Endodermal cell (in vitro differentiated cells): ENCODE measurements at regions not wholly inside any gene's neighbourhood (a gene's known extent, or its start where the extent isn't known, plus 50 kb on each side); places are given as distances from the start of the nearest gene placed in this dataset.
A peak's percentile ranks its signal among the peaks of the same experiment; 100 is the strongest.

Experiments
- DNase-seq: peaks from one replicate; pipeline ENCODE4 v3.0.0-alpha.2; 2017
- H3K27ac ChIP-seq: 2 replicates; pipeline ENCODE4 v1.5.1; 2013; ENCODE audit warnings: mild to moderate bottlenecking, low read depth, low read length, moderate library complexity
- H3K27me3 ChIP-seq: 2 replicates; pipeline ENCODE4 v1.6.1; 2013; ENCODE audit warnings: mild to moderate bottlenecking, low read length, moderate library complexity; ENCODE audit not compliant: insufficient read depth, control insufficient read depth, poor library complexity, severe bottlenecking
- H3K36me3 ChIP-seq: 2 replicates; pipeline ENCODE4 v1.7.0; 2013; ENCODE audit warnings: mild to moderate bottlenecking, low read length, moderate library complexity; ENCODE audit not compliant: control insufficient read depth, insufficient read depth
- H3K4me1 ChIP-seq: one replicate; pipeline ENCODE4 v1.7.0; 2013; ENCODE audit warnings: low read length; ENCODE audit not compliant: control insufficient read depth, insufficient read depth
- H3K4me3 ChIP-seq: 2 replicates; pipeline ENCODE4 v1.5.1; 2013; ENCODE audit warnings: mild to moderate bottlenecking, low read length, moderate library complexity
- H3K9ac ChIP-seq: 2 replicates; pipeline ENCODE4 v1.6.1; 2013; ENCODE audit warnings: mild to moderate bottlenecking, low read length, moderate library complexity; ENCODE audit not compliant: poor library complexity, severe bottlenecking; ENCODE audit errors: extremely low read depth
- H3K9me3 ChIP-seq: 2 replicates; pipeline ENCODE4 v1.6.1; 2013; ENCODE audit warnings: mild to moderate bottlenecking, low read length, moderate library complexity; ENCODE audit not compliant: control insufficient read depth
- H3K27ac Mint-ChIP-seq: 2 replicates; pipeline ENCODE4 v1.8.0; 2020; ENCODE audit warnings: mixed read lengths
- H3K27me3 Mint-ChIP-seq: 2 replicates; pipeline ENCODE4 v1.8.0; 2021; ENCODE audit warnings: mild to moderate bottlenecking, mixed read lengths; ENCODE audit not compliant: insufficient read depth
- H3K36me3 Mint-ChIP-seq: 2 replicates; pipeline ENCODE4 v1.8.0; 2020; ENCODE audit warnings: low read depth, mixed read lengths
- H3K4me1 Mint-ChIP-seq: 2 replicates; pipeline ENCODE4 v1.8.0; 2020; ENCODE audit warnings: mixed read lengths
- H3K4me3 Mint-ChIP-seq: 2 replicates; pipeline ENCODE4 v1.8.0; 2020; ENCODE audit warnings: mild to moderate bottlenecking, moderate library complexity, mixed read lengths
- H3K9me3 Mint-ChIP-seq: 2 replicates; pipeline ENCODE4 v1.8.0; 2020; ENCODE audit warnings: mild to moderate bottlenecking, mixed read lengths
- WGBS, 2 experiments: methylation state at CpG; one replicate each; pipeline versions ENCODE4 v1.1.5 to v1.1.7; 2013; ENCODE audit warnings: missing lambda C conversion rate in 2 of 2, mixed read lengths in 1 of 2; ENCODE audit not compliant: insufficient coverage in 1 of 2, insufficient read length in 1 of 2; 5-methylcytosine and 5-hydroxymethylcytosine counted together
- TF ChIP-seq, protein P1 (sequence below): fragments of 200-600 bp; sonication (generic); conservative IDR thresholded peaks from 2 replicates; pipeline ENCODE4 v1.5.0; 2021; ENCODE audit warnings: antibody characterized with exemption, mild to moderate bottlenecking

DNA sequence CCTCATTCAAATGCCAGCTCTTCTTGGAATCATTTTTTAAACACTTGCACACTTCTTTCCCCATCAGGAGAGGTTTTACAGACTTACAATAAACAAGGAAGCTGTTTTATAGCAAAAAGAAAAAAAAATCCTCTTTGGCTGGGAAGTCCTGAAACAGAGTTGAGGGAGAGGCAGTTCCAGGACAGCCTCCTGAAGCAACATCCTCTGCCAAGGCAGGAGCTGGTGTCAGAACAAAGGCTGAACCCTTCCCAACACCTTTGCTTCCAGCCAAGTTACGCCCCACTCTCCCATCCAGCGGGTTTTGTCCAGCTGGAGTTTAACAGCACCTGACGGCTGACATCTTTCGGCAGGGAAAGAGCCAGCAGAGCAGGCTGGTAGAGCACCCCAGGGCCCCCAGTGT, 287.8 kb downstream of the RRAGC start:
- Mint-ChIP-seq H3K9me3 (no peaks in the 10 kb centered on the region), H3K27me3 (peaks cover 64% of the 10 kb centered on the region), H3K36me3 (no peaks in the 10 kb centered on the region), H3K4me3 (no peak overlapping the region), H3K4me1 (peaks cover 7% of the 10 kb centered on the region), H3K27ac (no peak overlapping the region)
- Histone ChIP-seq H3K9me3 (no peaks in the 10 kb centered on the region), H3K36me3 (no peaks in the 10 kb centered on the region), H3K4me1 (peaks cover 4% of the 10 kb centered on the region), H3K9ac (no peak overlapping the region), H3K27ac (no peak overlapping the region), H3K4me3 (no peak overlapping the region), H3K27me3 (peaks cover 34% of the 10 kb centered on the region)
- no peak for DNase-seq
- TF ChIP-seq, protein P1, sequence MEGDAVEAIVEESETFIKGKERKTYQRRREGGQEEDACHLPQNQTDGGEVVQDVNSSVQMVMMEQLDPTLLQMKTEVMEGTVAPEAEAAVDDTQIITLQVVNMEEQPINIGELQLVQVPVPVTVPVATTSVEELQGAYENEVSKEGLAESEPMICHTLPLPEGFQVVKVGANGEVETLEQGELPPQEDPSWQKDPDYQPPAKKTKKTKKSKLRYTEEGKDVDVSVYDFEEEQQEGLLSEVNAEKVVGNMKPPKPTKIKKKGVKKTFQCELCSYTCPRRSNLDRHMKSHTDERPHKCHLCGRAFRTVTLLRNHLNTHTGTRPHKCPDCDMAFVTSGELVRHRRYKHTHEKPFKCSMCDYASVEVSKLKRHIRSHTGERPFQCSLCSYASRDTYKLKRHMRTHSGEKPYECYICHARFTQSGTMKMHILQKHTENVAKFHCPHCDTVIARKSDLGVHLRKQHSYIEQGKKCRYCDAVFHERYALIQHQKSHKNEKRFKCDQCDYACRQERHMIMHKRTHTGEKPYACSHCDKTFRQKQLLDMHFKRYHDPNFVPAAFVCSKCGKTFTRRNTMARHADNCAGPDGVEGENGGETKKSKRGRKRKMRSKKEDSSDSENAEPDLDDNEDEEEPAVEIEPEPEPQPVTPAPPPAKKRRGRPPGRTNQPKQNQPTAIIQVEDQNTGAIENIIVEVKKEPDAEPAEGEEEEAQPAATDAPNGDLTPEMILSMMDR: no peak
- WGBS, 2 experiments: 62 to 87% methylated on average over 2 to 4 of the region's 4 CpGs

GRCh38 chr1:38570657-38570975, 289.0 kb downstream of the RRAGC start:
- peaks cover 56% of the 10 kb centered on the region for H3K27me3 Mint-ChIP-seq
- no peak overlapping the region for H3K9ac ChIP-seq
- no peak overlapping the region for H3K27ac ChIP-seq
- H3K4me1 Mint-ChIP-seq: peaks cover 7% of the 10 kb centered on the region
- no peaks in the 10 kb centered on the region for H3K9me3 ChIP-seq
- no peaks in the 10 kb centered on the region for H3K9me3 Mint-ChIP-seq
- no peak overlapping the region for H3K27ac Mint-ChIP-seq
- no peaks in the 10 kb centered on the region for H3K36me3 ChIP-seq
- peaks cover 24% of the 10 kb centered on the region for H3K27me3 ChIP-seq
- H3K4me3 ChIP-seq: no peak overlapping the region
- 80 to 89% methylated on average over 3 of the region's 3 CpGs for whole genome bisulfite sequencing, 2 experiments
- TF ChIP-seq, protein P1: no peak
- H3K4me1 ChIP-seq: peaks cover 4% of the 10 kb centered on the region
- DNase-seq: peak; percentile 36
- H3K36me3 Mint-ChIP-seq: no peaks in the 10 kb centered on the region
- H3K4me3 Mint-ChIP-seq: no peak overlapping the region

DNA sequence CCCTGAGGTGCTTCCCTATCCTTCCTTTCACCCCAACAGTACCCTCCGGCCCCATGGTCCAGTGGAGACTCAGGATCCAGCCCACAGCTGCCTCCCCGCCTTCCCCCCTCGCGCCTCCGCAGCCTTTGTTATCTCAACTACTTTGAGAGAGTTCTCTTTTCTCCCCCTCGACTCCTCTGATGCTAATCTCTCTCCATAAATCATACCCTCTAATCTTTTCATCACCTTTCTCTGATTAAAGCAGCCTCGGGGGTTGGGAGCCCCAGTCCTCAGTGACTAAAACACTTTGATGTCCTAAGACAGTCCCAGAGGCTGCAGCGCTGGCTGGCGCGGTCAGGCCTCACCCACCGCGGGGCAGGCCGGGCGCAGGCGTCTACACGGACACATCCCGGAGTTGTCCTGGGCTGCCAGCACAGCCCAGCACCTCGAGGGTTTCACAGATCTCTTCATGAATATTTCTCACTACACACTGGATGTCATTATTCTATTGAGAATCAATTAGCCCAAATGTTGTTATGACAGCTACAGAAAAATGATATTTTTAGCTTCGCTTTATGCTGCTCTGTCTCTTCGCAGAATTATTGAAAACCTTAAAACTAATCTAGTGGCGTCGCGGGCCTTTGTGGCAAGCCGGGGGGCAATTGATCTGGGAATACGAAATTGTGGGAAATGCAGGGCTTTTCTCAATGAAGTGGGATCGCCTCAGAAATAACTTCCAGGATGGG, 289.5 kb downstream of the RRAGC start:
- Histone ChIP-seq H3K9me3 (no peaks in the 10 kb centered on the region), H3K27me3 (peaks cover 21% of the 10 kb centered on the region), H3K36me3 (no peaks in the 10 kb centered on the region), H3K27ac (no peak overlapping the region), H3K4me1 (peaks cover 4% of the 10 kb centered on the region), H3K4me3 (no peak overlapping the region), H3K9ac (no peak overlapping the region)
- TF ChIP-seq, protein P1: no peak
- Mint-ChIP-seq H3K27me3 (peaks cover 55% of the 10 kb centered on the region), H3K27ac (no peak overlapping the region), H3K4me1 (peaks cover 7% of the 10 kb centered on the region), H3K36me3 (no peaks in the 10 kb centered on the region), H3K9me3 (no peaks in the 10 kb centered on the region), H3K4me3 (no peak overlapping the region)
- WGBS, 2 experiments: 85 to 90% methylated on average over 24 to 26 of the region's 26 CpGs
- peak; percentile 46 for DNase-seq
